ENCODE measurements at regions not wholly inside any gene's neighbourhood (a gene's known extent, or its start where the extent isn't known, plus 50 kb on each side); places are given as distances from the start of the nearest gene placed in this dataset.
A peak's percentile ranks its signal among the peaks of the same experiment; 100 is the strongest.

DNA sequence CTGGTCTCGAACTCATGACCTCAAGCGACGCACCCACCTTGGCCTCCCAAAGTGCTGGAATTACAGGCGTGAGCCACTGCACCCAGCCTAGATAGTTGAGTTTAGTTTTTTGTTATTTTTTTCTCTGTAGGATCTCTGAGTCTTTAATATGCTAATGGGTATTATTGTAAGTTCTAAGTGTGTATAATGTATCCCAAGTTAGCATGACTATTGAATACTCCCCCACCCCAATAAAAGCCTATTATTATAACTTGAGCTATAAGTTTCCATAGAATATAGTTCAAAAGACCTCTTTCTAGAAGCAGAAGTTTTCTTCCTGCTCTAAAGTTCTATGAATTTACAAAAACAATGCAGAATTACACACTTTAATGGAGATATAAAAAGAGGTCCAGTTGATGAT lies 210.4 kb upstream of the MARCKS start:
- DNase-seq (ENCODE audit: low read depth) = no peak
- no peak overlapping the region for H3K4me3 ChIP-seq (replicated peaks; ENCODE audit: low read depth, low read length)
- TF ChIP-seq, protein P1, sequence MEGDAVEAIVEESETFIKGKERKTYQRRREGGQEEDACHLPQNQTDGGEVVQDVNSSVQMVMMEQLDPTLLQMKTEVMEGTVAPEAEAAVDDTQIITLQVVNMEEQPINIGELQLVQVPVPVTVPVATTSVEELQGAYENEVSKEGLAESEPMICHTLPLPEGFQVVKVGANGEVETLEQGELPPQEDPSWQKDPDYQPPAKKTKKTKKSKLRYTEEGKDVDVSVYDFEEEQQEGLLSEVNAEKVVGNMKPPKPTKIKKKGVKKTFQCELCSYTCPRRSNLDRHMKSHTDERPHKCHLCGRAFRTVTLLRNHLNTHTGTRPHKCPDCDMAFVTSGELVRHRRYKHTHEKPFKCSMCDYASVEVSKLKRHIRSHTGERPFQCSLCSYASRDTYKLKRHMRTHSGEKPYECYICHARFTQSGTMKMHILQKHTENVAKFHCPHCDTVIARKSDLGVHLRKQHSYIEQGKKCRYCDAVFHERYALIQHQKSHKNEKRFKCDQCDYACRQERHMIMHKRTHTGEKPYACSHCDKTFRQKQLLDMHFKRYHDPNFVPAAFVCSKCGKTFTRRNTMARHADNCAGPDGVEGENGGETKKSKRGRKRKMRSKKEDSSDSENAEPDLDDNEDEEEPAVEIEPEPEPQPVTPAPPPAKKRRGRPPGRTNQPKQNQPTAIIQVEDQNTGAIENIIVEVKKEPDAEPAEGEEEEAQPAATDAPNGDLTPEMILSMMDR (IDR thresholded peaks at IDR 0.05; ENCODE audit: low read length, missing control alignments) = no peak

DNA sequence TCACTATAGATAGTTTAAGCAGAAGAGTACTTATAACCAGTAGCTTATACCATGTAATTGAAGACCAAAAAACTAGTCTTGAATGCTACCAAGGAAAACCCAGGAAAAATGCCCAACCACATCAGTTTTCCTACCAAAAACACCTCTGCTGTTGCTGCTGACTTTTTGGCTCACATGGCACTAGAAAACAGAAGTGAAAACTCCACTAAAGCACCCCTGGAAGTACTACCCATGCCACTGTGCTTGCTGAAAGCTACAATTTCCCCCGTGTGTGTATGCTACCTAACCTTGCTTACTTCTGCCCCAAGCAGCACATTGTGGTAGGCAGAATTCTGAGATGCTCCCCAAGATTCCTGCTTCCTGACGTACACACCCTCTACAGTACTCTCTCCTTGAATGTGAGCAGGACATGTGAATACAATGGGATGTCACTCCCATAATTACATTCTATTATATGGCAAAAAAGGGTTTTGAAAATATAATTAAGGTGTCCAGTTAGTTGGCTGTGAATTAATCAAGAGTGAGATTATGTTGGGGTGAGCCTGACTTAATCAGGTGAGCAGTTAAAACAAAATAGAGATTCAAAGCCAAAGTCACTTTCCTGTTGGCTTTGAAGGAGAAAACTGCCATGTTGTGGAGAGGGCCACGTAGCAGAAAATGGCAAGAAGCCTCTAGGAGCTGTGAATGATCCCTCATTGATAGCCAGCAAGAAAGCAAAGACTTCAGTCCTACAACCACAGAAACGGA lies 209.8 kb upstream of the MARCKS start:
- H3K4me3 ChIP-seq (replicated peaks; ENCODE audit: low read depth, low read length) = no peak overlapping the region
- DNase-seq (ENCODE audit: low read depth) = no peak
- TF ChIP-seq, protein P1 (IDR thresholded peaks at IDR 0.05; ENCODE audit: low read length, missing control alignments) = no peak

DNA sequence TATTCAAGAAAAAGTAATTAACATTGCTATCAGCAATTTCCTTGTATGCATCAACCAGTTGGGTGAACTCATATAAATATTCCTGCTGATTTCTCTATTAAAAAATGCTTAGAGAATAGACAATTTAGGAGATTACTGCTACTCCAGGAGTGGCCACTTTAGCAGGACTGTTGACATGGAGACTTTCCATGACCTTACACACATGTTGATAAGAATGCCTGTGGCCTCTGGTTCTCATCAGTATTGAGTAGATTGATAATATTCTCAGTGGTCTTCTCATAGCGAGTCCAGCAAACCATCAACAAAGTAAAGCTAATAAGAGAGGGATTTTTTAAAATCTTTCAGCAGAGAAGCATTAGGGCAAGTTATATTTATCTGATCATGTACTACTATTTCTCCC lies 208.4 kb upstream of the MARCKS start:
- H3K4me3 ChIP-seq (replicated peaks; ENCODE audit: low read depth, low read length) = no peak overlapping the region
- TF ChIP-seq, protein P1 (IDR thresholded peaks at IDR 0.05; ENCODE audit: low read length, missing control alignments) = no peak
- no peak for DNase-seq (ENCODE audit: low read depth)

DNA sequence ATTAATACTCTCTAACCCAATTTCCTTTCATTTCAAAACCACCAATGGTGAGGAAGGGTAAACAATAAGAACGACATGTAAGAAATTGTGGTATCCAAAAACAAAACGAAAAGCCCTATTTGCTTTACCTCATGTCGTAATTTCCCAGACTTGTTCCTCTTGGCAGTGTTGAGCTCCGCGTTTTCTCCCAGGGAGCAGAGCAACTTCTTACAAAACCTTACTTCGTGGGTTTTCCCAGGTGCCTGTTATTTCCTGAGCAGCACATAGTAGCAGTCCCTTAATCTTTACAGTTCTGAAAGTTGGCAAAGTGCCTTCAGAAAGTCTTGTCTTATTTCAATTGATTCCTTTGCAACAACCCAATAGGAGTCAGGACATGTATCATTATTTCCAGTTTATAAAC lies 207.9 kb upstream of the MARCKS start:
- TF ChIP-seq, protein P1 (IDR thresholded peaks at IDR 0.05; ENCODE audit: low read length, missing control alignments) = no peak
- peak; percentile 74 for DNase-seq (ENCODE audit: low read depth)
- no peak overlapping the region for H3K4me3 ChIP-seq (replicated peaks; ENCODE audit: low read depth, low read length)

DNA sequence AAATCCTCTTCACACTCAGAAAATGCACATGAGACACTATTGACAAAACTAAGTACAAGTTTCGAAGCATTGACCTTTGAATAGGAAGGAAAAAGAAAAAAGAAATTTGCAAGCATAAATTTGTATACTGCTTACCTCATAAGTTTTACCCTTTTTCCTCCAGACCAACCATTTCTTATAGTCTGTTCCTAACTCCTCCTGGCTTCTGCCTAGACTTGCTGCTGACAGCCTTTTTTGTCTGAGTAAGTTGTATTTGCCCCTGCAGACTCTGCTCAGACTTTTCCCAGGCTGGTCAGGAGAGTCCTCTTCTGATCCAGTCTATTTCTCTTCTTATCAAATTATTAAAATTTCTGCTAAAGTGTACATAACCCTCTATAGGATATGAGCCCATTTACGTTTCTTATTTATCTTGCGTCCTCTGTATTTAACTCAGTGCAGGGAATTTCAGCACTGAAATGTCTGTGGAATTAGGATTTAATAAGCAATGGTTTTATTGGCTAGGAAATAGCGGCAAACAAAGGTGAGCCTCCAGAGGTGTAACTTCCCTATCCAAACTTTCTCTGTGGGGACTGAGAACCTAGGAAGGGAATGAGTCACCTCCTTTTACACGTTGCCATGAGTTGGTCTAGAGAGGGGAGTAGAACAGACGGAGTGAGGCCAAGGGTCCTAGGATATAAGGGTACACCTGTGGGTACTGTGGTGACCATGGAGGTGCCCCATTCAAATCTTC lies 207.1 kb upstream of the MARCKS start:
- no peak overlapping the region for H3K4me3 ChIP-seq (replicated peaks; ENCODE audit: low read depth, low read length)
- TF ChIP-seq, protein P1 (IDR thresholded peaks at IDR 0.05; ENCODE audit: low read length, missing control alignments) = no peak
- no peak for DNase-seq (ENCODE audit: low read depth)

DNA sequence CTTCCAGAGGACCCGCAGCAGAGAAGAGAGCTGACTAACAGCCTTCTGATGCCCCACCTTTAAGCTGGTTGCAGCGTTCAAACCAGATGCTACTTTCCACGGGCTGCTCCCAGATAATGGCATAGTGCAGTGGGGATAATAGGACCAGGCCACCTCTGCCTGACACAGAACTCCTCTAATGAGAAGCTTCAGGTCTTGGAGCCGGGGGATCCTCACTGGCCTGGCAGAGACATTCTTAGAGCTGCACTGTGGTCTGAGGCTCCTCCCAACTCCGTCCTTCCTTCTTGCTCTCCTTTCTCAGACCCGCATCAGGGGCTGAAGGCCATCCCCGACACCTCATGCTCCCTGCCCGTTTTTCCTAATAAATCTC lies 206.6 kb upstream of the MARCKS start:
- DNase-seq (ENCODE audit: low read depth) = no peak
- TF ChIP-seq, protein P1 (IDR thresholded peaks at IDR 0.05; ENCODE audit: low read length, missing control alignments) = no peak
- no peak overlapping the region for H3K4me3 ChIP-seq (replicated peaks; ENCODE audit: low read depth, low read length)
